Activated B cell treated with CpG ODN at 0.5 μM for 24 hours (primary cell): ENCODE measurements at regions not wholly inside any gene's neighbourhood (a gene's known extent, or its start where the extent isn't known, plus 50 kb on each side); places are given as distances from the start of the nearest gene placed in this dataset.
A peak's percentile ranks its signal among the peaks of the same experiment; 100 is the strongest.

Experiments
- ATAC-seq: fragments of 200-7000 bp; cut with Tn5 transposase; one replicate; pipeline ENCODE4 v1.10.0; 2021; ENCODE audit warnings: low read depth, mild to moderate bottlenecking, moderate library complexity
- CTCF ChIA-PET: fragments of 350-600 bp; sonication (Branson Sonifier 250); formaldehyde crosslinking; loops from one replicate; lab custom pipeline; 2021; ENCODE audit warnings: antibody characterized with exemption; lab: Charles Lee
- POLR2A ChIA-PET: fragments of 350-600 bp; sonication (Branson Sonifier 250); formaldehyde crosslinking; loops from one replicate; lab custom pipeline; 2021; ENCODE audit warnings: antibody characterized with exemption; lab: Charles Lee
- DNase-seq: peaks from one replicate; pipeline ENCODE4 v3.0.0; 2022
- H3K27ac Mint-ChIP-seq: one replicate; pipeline ENCODE4 v1.8.0; 2020; ENCODE audit warnings: mixed read lengths
- H3K27me3 Mint-ChIP-seq: one replicate; pipeline ENCODE4 v1.8.0; 2021; ENCODE audit warnings: mixed read lengths
- H3K36me3 Mint-ChIP-seq: one replicate; pipeline ENCODE4 v1.8.0; 2021; ENCODE audit warnings: low read depth, mixed read lengths
- H3K4me1 Mint-ChIP-seq: one replicate; pipeline ENCODE4 v1.8.0; 2021; ENCODE audit warnings: mixed read lengths
- H3K4me3 Mint-ChIP-seq: one replicate; pipeline ENCODE4 v1.8.0; 2020; ENCODE audit warnings: mild to moderate bottlenecking, mixed read lengths
- H3K9me3 Mint-ChIP-seq: one replicate; pipeline ENCODE4 v1.8.0; 2020; ENCODE audit warnings: mixed read lengths
- intact Hi-C: fragments of 100-400 bp; cut with micrococcal nuclease; formaldehyde crosslinking; loops from one replicate; pipeline ENCODE4 v1.15.1; 2024
- TF ChIP-seq, protein P1 (sequence below): fragments of 200-600 bp; IDR thresholded peaks from one replicate; pipeline ENCODE4 v1.8.0; 2022; ENCODE audit warnings: antibody characterized with exemption, mild to moderate bottlenecking

- no peaks in the 10 kb centered on the region for H3K27me3 Mint-ChIP-seq
- H3K4me3 Mint-ChIP-seq = no peak overlapping the region
- CTCF ChIA-PET = interaction anchor here (1.2 to 1.3 kb wide), 2 partner anchors 11 to 14 kb away, joined by 4 to 6 read pairs; no protein-coding TSS in a partner anchor
- H3K9me3 Mint-ChIP-seq = no peaks in the 10 kb centered on the region
- DNase-seq (no peak), ATAC-seq (no peak)
- H3K27ac Mint-ChIP-seq = no peak overlapping the region
- POLR2A ChIA-PET = no interaction called here
- TF ChIP-seq, protein P1, sequence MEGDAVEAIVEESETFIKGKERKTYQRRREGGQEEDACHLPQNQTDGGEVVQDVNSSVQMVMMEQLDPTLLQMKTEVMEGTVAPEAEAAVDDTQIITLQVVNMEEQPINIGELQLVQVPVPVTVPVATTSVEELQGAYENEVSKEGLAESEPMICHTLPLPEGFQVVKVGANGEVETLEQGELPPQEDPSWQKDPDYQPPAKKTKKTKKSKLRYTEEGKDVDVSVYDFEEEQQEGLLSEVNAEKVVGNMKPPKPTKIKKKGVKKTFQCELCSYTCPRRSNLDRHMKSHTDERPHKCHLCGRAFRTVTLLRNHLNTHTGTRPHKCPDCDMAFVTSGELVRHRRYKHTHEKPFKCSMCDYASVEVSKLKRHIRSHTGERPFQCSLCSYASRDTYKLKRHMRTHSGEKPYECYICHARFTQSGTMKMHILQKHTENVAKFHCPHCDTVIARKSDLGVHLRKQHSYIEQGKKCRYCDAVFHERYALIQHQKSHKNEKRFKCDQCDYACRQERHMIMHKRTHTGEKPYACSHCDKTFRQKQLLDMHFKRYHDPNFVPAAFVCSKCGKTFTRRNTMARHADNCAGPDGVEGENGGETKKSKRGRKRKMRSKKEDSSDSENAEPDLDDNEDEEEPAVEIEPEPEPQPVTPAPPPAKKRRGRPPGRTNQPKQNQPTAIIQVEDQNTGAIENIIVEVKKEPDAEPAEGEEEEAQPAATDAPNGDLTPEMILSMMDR = no peak
- no peaks in the 10 kb centered on the region for H3K36me3 Mint-ChIP-seq
- intact Hi-C loops = loop anchor here (1.0 to 2.0 kb wide), 2 partner anchors 16 to 21 kb away; no protein-coding TSS in a partner anchor
- peaks cover 24% of the 10 kb centered on the region for H3K4me1 Mint-ChIP-seq
Measured at GRCh38 chr14:24694680-24695079, 60.7 kb upstream of the GZMB start.

DNA sequence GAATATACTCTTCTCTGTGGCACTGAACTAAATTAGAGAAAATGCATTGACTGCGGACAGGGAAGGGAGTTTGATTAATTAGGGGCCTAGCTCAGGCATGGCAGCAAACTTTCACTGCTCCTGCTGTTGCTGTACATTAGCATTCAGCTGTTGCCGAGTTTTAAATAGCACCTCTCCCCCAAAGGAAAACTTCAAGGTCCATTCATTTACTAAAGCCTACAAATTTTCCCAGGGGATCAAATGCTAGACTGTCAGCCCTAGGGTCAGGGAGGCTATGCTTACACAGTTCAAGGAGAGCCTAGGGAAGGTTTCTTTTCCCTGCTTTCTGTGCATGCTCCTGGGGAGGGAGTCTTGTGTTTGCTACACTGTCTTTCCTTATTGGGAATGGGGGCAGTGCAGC is 60.0 kb upstream of the GZMB start:
- intact Hi-C loops = loop anchor here (2.0 kb wide), 1 partner anchor 15 kb away; no protein-coding TSS in a partner anchor
- TF ChIP-seq, protein P1 = no peak
- no peak for DNase-seq
- no peaks in the 10 kb centered on the region for H3K27me3 Mint-ChIP-seq
- no peaks in the 10 kb centered on the region for H3K9me3 Mint-ChIP-seq
- ChIA-PET CTCF (interaction anchor here (1.0 kb wide), 1 partner anchor 11 kb away, joined by 3 read pairs; no protein-coding TSS in a partner anchor), POLR2A (no interaction called here)
- peak overlapping the region; percentile 20 for H3K27ac Mint-ChIP-seq
- H3K36me3 Mint-ChIP-seq = no peaks in the 10 kb centered on the region
- no peak overlapping the region for H3K4me3 Mint-ChIP-seq
- ATAC-seq = no peak
- peaks cover 17% of the 10 kb centered on the region for H3K4me1 Mint-ChIP-seq

DNA sequence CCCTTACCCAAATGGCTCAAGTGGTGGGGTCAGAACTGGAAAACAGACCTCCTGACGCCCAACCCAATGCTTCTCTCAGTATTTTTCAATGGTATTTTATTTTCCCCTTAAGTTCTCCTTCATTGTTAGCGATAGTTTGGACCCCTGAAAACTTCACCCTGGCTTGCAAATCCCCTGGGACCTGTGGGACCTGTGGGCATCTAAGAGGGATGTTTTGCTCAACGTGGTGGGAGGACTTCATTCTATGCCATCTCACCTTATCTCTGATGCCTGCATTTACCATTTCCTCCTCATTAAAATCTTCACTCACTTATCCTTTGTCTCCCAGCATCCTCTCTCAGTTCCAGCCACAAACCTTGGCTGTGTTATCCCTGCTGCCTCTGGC is 59.4 kb upstream of the GZMB start:
- ATAC-seq (no peak), DNase-seq (no peak)
- H3K9me3 Mint-ChIP-seq = no peaks in the 10 kb centered on the region
- intact Hi-C loops = no loop called here
- no peaks in the 10 kb centered on the region for H3K27me3 Mint-ChIP-seq
- H3K27ac Mint-ChIP-seq = no peak overlapping the region
- H3K4me1 Mint-ChIP-seq = peaks cover 12% of the 10 kb centered on the region
- H3K4me3 Mint-ChIP-seq = no peak overlapping the region
- TF ChIP-seq, protein P1 = no peak
- ChIA-PET POLR2A (no interaction called here), CTCF (interaction anchor here (0.9 to 1.1 kb wide), 4 partner anchors 12 to 15 kb away, joined by 3 to 4 read pairs (median 3); no protein-coding TSS in a partner anchor)
- no peaks in the 10 kb centered on the region for H3K36me3 Mint-ChIP-seq

DNA sequence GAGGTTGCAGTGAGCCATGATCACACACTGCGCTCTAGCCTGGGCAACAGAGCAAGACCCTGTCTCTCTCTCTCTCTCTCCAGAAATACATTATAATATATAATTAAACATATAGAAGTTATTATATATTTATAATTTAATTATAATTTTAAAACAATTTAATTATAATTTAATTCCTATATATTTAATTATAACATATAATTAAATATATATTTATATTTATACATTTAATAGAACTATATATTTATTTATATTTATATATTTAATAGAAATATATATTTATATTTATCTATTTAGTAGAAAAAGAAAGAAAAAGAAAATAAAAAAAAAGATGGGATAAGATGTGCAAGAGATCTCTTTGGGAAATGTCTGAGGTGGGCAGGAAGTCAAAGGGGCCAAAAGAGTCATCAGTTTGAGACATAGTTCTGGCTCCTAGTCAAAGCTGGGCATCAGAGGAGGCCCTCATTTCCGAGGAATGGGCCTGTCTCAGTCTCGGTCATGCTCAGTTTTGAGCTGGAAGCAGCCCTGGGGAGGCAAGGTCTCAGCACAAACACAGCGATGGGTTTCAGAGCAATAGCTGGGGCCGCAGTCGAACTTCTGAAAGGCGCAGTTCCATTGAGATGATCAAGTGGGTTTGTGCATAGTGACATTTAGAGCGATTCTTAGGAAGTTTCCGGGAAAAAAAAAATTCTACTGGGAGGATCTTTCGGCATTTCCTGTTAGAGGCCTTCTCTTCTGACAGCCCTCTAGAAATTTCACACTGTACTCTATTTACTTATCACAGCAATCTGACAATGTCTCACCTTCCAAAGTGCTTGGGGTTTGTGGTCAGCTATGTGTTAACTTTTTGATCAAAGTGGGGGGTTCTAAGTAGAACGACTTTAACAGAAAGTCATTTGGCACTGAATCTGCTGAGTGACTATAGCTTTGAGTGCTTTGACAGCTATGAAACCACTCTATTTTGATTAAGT is 58.7 kb upstream of the GZMB start:
- H3K4me1 Mint-ChIP-seq = peaks cover 8% of the 10 kb centered on the region
- no peak overlapping the region for H3K27ac Mint-ChIP-seq
- no peak overlapping the region for H3K4me3 Mint-ChIP-seq

More for the DNA sequence above, 58.7 kb upstream of the GZMB start:
- DNase-seq (no peak), ATAC-seq (no peak)
- TF ChIP-seq, protein P1 = no peak
- H3K9me3 Mint-ChIP-seq = no peaks in the 10 kb centered on the region
- ChIA-PET POLR2A (no interaction called here), CTCF (interaction anchor here (0.9 to 1.1 kb wide), 3 partner anchors 13 to 16 kb away, joined by 3 to 4 read pairs (median 3); no protein-coding TSS in a partner anchor)
- intact Hi-C loops = no loop called here
- no peaks in the 10 kb centered on the region for H3K27me3 Mint-ChIP-seq
- H3K36me3 Mint-ChIP-seq = no peaks in the 10 kb centered on the region
